H1 (cell line): ENCODE measurements at regions not wholly inside any gene's neighbourhood (a gene's known extent, or its start where the extent isn't known, plus 50 kb on each side); places are given as distances from the start of the nearest gene placed in this dataset.

Experiments used
- CTCF ChIP-seq, 3 experiments: IDR thresholded peaks; 1 replicate in 2 of 3; 2 replicates in 1 of 3; pipeline versions ENCODE4 v1.5.1 to v1.6.1; 2011; ENCODE audit warnings: low read length in 3 of 3, mild to moderate bottlenecking in 3 of 3, inconsistent platforms in 2 of 3, low read depth in 1 of 3, moderate library complexity in 1 of 3; ENCODE audit not compliant: insufficient read depth in 1 of 3; ENCODE audit errors: control extremely low read depth in 1 of 3

- TF ChIP-seq CTCF (IDR thresholded peaks at IDR 0.05; ENCODE audit: control extremely low read depth in 1 of 3, insufficient read depth in 1 of 3, low read depth in 1 of 3, low read length in 3 of 3), result no peak
Measured at GRCh38 chr14:84991021-84991420, 538.9 kb upstream of the FLRT2 start (continued).
